SJCRH30 (cell line): ENCODE measurements at regions not wholly inside any gene's neighbourhood (a gene's known extent, or its start where the extent isn't known, plus 50 kb on each side); places are given as distances from the start of the nearest gene placed in this dataset.
A peak's percentile ranks its signal among the peaks of the same experiment; 100 is the strongest.

Experiments
- DNase-seq, 2 experiments: peaks; one replicate each; pipeline ENCODE4 v3.0.0-alpha.2; 2015 to 2020
- H3K27ac ChIP-seq: fragments of 250-450 bp; sonication (Bioruptor Pico); 2 replicates; pipeline ENCODE4 v1.5.1; 2020; ENCODE audit warnings: mild to moderate bottlenecking, moderate library complexity
- H3K27me3 ChIP-seq: fragments of 250-450 bp; sonication (Bioruptor Pico); 2 replicates; pipeline ENCODE4 v1.5.1; 2020; ENCODE audit warnings: mild to moderate bottlenecking, moderate library complexity
- H3K36me3 ChIP-seq: fragments of 250-450 bp; sonication (Bioruptor Pico); 2 replicates; pipeline ENCODE4 v1.5.1; 2020; ENCODE audit warnings: mild to moderate bottlenecking, moderate library complexity
- H3K4me1 ChIP-seq: fragments of 250-450 bp; sonication (Bioruptor Pico); 2 replicates; pipeline ENCODE4 v1.5.1; 2020; ENCODE audit warnings: mild to moderate bottlenecking, moderate library complexity
- H3K4me3 ChIP-seq: fragments of 250-450 bp; sonication (Bioruptor Pico); 2 replicates; pipeline ENCODE4 v1.5.1; 2020; ENCODE audit warnings: mild to moderate bottlenecking, moderate library complexity
- H3K9me3 ChIP-seq: fragments of 250-450 bp; sonication (Bioruptor Pico); replicated peaks from 2 replicates; pipeline ENCODE4 v1.5.1; 2020; ENCODE audit warnings: mild to moderate bottlenecking, moderate library complexity

DNA sequence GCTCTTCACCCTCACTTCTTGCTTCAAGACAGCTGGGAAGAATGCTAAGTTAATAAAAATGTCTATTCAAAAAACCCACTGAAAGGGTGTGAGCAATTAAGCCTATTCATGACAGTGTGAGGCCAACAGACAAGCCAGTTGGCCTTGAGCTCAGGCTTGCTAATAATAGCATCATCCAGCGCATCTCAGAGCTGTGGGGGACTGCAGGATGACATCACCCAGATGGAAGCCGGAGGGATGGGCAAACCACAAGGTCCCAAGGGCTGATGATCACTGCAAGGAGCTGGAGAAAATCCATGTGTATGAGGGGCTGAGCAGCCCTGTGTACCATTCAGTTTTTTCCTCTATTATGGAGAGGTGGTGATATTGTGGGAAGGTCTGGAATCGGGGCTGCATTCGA, 770.4 kb downstream of the TNS3 start:
- H3K4me1 ChIP-seq: peaks cover 19% of the 10 kb centered on the region
- H3K9me3 ChIP-seq: peaks cover 3% of the 10 kb centered on the region; the same call in 1 of the 2 replicates
- no peaks in the 10 kb centered on the region for H3K36me3 ChIP-seq
- peak overlapping the region; percentile 83 for H3K27ac ChIP-seq
- peak overlapping the region; percentile 4; the same call in 1 of the 2 replicates for H3K4me3 ChIP-seq
- no peaks in the 10 kb centered on the region for H3K27me3 ChIP-seq
- peak; percentile 91 to 93 for DNase-seq

DNA sequence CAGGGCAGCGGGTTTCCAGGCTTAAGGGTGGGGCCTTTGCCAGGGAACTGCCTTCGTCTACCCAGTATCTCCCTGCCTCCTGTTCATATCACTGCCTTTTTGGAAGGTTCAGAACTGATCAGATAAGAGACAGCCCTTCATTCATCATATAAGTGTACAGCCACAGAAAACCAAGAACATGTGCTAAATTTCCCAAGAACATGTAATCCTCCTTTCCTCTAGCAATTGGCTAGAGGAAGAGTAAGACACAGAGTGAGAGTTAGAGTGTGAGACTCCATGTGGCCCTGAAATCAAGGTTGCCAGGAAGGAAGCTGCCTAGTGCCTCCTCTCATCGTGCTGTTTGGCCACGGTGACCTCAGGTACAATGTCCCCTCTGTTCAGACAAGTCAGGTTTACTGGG, 770.9 kb downstream of the TNS3 start:
- Histone ChIP-seq H3K27me3 (no peaks in the 10 kb centered on the region), H3K36me3 (no peaks in the 10 kb centered on the region), H3K4me3 (no peak overlapping the region), H3K4me1 (peaks cover 19% of the 10 kb centered on the region), H3K9me3 (no peaks in the 10 kb centered on the region), H3K27ac (peak overlapping the region; percentile 83)
- no peak for DNase-seq

DNA sequence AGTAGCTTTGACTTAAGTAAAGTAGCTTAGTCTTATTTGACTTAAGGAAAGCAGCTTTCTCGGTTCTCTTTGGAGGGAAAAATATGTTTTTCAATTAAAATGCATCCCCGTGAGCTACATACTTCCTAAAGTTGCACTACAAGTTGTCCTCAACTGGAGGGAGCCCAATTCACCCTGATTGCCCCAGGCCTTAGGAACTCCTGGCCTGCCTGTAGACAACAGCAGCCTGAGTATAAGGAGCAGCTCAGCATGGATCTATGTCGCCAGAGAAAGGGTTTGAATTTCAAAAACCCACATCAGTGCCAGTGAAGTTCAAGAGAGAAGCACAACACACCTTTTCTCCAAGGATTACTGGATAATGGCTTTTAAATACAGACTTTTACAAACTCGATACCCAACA, 772.0 kb downstream of the TNS3 start:
- H3K4me1 ChIP-seq: peaks cover 19% of the 10 kb centered on the region
- no peak overlapping the region for H3K27ac ChIP-seq
- no peaks in the 10 kb centered on the region for H3K27me3 ChIP-seq
- no peak for DNase-seq
- no peaks in the 10 kb centered on the region for H3K36me3 ChIP-seq
- H3K4me3 ChIP-seq: no peak overlapping the region
- H3K9me3 ChIP-seq: no peaks in the 10 kb centered on the region

DNA sequence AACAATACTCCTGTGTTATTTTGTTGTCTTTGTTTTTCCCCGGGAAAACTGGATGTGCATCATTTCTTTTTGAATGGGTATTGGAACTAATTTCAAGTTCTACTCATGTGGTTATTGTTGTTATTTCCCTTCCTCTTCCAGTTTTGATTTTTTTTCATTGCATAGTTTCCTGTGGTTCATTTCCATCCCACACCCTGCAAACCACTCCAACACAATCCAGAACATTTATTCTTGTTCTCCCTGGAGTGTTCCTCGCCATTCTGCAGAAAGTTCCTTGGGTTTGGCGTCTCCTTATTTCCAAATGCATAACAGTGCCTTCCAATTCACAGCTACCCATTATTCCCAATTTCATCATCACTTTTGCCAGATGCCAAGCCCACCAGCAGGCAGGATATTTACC, 775.1 kb downstream of the TNS3 start:
- Histone ChIP-seq H3K4me3 (no peak overlapping the region), H3K4me1 (peaks cover 12% of the 10 kb centered on the region), H3K27ac (no peak overlapping the region), H3K9me3 (no peaks in the 10 kb centered on the region; the same call in 1 of the 2 replicates), H3K27me3 (no peaks in the 10 kb centered on the region), H3K36me3 (no peaks in the 10 kb centered on the region)
- DNase-seq: no peak

DNA sequence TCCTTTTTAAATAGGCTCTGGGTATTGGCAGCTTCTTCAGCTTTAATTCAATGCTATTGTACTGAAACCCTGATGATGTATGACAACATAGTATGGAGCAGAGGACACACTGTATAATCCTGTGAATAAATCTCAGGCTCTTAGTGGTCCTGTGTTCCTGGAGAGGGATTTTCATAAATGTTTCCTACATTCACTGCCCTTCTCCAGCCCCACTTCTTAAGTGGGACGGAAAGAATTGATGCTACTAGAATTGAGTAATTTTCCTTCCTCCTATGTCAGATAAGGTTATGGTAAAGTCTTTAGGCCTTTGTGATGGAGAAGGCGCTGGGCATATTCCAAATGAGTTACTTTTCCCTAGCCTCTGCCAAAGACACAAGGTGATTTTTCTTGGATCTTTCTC, 779.4 kb downstream of the TNS3 start:
- H3K9me3 ChIP-seq: no peaks in the 10 kb centered on the region; the same call in 1 of the 2 replicates
- H3K27me3 ChIP-seq: no peaks in the 10 kb centered on the region
- no peak for DNase-seq
- no peaks in the 10 kb centered on the region for H3K36me3 ChIP-seq
- no peak overlapping the region for H3K4me3 ChIP-seq
- no peak overlapping the region for H3K27ac ChIP-seq
- no peaks in the 10 kb centered on the region for H3K4me1 ChIP-seq

DNA sequence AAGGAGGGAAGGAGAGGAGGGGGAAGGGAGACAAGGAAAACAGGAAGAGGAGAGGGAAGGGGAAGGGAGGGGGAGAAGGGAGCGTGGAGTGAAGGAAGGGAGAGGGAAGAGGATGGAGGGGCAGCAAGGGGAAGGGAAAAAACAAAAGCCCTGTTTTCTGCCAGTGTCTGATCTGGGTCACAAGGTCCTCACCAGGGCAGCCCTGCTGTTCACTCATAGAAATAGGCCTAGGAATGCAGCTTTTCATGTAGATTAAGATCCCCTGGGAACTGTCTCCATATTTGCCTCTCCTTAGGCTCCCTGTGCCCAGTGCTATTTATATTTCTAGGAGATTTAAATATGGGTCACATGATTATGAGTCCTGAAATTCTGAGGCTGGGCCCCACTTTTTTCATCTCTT, 790.7 kb downstream of the TNS3 start:
- Histone ChIP-seq H3K36me3 (no peaks in the 10 kb centered on the region), H3K4me1 (no peaks in the 10 kb centered on the region), H3K27ac (no peak overlapping the region), H3K27me3 (no peaks in the 10 kb centered on the region), H3K9me3 (no peaks in the 10 kb centered on the region), H3K4me3 (no peak overlapping the region)
- DNase-seq: no peak

DNA sequence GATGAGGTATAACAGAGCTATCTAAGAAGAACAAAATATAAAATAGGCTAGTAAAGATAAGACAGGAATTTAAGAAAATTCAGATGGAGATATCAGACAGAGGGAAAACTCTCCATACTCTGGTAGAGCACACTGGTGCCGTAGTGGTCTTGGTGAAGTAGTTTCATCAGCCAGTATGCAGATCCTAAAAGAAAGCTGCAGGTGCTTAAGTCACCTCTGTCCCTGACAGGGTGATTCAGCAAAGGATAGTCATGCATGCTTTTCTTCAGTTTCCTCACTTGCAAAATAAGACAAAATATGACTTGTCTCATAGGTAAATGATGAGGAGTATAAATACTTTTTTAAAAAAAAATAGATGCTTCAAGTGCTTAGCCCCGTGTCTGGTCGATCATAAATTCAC, 794.9 kb downstream of the TNS3 start:
- H3K4me3 ChIP-seq: no peak overlapping the region
- no peaks in the 10 kb centered on the region for H3K27me3 ChIP-seq
- no peak overlapping the region for H3K27ac ChIP-seq
- no peak for DNase-seq
- no peaks in the 10 kb centered on the region for H3K9me3 ChIP-seq
- H3K36me3 ChIP-seq: no peaks in the 10 kb centered on the region
- no peaks in the 10 kb centered on the region for H3K4me1 ChIP-seq

DNA sequence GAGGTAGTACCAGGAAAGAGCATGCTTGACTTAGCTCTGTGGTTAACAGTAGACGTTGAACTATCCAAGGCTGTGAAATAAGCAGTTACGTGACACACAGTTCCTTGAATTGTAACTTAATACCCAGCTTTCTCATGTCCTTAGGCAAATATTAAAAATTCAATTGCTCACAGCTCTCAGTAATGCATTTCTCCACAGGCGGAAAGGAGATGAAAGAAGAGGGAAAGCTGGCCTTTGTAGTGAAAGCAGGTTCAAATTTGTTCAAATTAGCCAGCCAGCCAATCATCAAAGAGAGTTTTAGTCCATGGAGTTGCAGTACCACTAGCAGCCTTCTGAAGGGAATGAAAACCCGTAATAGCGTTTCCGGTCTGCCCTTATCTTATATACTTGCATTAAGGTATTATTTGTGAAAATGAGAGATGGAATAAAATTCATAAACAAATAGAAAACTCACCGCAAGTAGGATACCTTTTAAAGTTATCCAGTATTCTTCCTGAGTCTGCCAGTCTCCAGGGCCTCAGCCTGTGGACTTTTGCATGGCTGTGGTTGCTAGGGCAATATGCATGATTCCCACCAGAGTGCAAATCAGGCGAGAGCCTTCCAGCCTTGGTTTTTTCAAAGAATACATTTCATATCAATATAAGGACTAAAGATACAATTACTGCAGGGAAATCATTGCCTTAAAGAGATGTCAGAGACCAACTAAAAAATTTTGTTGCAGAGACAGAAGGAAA, 795.5 kb downstream of the TNS3 start:
- no peak overlapping the region for H3K27ac ChIP-seq
- no peaks in the 10 kb centered on the region for H3K9me3 ChIP-seq
- H3K36me3 ChIP-seq: no peaks in the 10 kb centered on the region
- no peaks in the 10 kb centered on the region for H3K4me1 ChIP-seq
- DNase-seq: peak in 1 of 2 experiments; percentile 13
- H3K27me3 ChIP-seq: no peaks in the 10 kb centered on the region
- no peak overlapping the region for H3K4me3 ChIP-seq

DNA sequence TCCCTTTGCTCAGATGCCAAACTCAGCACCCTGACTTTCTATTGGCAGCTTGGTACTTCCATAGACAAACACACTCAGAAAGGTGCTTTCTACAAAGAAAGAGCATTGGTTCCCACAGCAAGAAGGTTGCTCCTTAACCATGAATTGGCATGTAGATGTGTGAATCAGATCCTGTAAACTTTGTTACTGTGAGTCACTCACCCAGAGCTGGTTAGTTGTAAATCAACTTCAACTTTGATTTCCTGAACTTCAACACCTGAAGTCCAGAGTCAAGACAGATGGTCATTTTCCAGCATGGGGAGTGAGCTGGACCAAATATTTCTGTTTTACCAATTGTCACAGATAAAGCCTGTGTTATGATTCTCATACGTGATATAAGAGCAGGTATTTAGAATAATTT, 797.2 kb downstream of the TNS3 start:
- DNase-seq: no peak
- Histone ChIP-seq H3K4me3 (no peak overlapping the region), H3K27me3 (no peaks in the 10 kb centered on the region), H3K4me1 (no peaks in the 10 kb centered on the region), H3K9me3 (no peaks in the 10 kb centered on the region), H3K36me3 (no peaks in the 10 kb centered on the region), H3K27ac (no peak overlapping the region)

DNA sequence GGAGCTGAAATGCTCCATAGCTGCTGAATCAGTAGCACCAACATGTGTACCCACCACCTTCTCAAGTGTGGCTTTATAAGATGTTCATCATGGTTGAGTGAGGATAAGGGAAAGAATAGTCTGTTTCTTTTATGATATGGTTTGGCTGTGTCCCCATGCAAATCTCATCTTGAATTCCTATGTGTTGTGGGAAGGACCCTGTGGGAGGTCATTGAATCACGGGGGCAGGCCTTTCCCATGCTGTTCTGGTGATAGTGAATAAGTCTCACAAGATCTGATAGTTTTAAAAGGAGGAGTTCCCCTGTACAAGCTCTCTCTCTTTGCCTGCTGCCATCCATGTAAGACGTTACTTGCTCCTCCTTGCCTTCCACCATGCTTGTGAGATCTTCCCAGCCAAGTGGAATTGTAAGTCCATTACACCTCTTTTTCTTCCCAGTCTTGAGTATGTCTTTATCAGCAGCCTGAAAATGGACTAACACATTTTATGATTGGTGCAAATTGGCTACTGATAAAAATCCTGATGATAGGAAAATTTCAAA, 799.9 kb downstream of the TNS3 start:
- no peak overlapping the region for H3K27ac ChIP-seq

DNA sequence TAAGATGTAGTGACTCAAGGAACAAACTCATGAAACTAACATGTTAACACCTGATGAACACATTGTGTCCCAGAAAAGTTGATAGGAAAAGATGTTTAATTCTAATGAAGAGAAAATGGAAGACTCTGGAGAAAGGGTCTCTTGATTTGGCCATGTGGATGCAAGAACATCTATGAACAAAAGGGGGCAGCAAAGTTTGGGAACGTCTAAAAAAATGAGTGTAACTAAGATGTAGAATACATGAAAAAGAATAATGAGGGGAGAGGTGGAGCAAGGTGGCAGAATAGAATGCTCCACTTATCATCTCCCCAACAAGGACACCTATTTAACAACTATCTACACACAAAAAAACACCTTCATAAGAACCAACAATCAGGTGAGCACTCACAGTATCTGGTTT, 805.1 kb downstream of the TNS3 start:
- H3K27ac ChIP-seq: no peak overlapping the region
- no peaks in the 10 kb centered on the region for H3K36me3 ChIP-seq
- DNase-seq: peak in 1 of 2 experiments; percentile 54
- no peaks in the 10 kb centered on the region for H3K4me1 ChIP-seq
- H3K27me3 ChIP-seq: no peaks in the 10 kb centered on the region
- H3K4me3 ChIP-seq: no peak overlapping the region
- H3K9me3 ChIP-seq: no peaks in the 10 kb centered on the region

More for the DNA sequence above, 799.9 kb downstream of the TNS3 start:
- Histone ChIP-seq H3K27me3 (no peaks in the 10 kb centered on the region), H3K36me3 (no peaks in the 10 kb centered on the region), H3K9me3 (no peaks in the 10 kb centered on the region), H3K4me3 (no peak overlapping the region), H3K4me1 (no peaks in the 10 kb centered on the region)
- DNase-seq: no peak

DNA sequence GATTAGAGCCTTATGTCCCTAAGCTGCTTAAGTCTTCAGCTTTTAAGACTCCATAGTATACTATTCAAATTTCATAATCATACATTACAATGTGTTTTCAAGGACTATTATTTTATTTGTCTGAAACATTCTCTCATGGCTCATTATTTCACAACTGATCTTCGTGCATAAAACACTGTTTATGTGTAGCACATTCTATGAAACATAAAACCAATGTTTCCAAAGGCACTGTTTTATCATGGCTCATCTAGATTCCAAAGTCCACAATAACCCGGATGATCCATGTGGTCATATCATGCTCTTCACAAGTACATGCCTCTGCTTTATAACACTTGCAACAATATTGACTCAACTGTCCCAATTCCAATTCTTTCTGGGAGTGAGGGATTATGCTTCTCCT, 806.1 kb downstream of the TNS3 start:
- H3K36me3 ChIP-seq: no peaks in the 10 kb centered on the region
- H3K4me3 ChIP-seq: no peak overlapping the region
- H3K4me1 ChIP-seq: no peaks in the 10 kb centered on the region
- no peaks in the 10 kb centered on the region for H3K9me3 ChIP-seq
- H3K27ac ChIP-seq: no peak overlapping the region
- H3K27me3 ChIP-seq: no peaks in the 10 kb centered on the region
- DNase-seq: no peak

DNA sequence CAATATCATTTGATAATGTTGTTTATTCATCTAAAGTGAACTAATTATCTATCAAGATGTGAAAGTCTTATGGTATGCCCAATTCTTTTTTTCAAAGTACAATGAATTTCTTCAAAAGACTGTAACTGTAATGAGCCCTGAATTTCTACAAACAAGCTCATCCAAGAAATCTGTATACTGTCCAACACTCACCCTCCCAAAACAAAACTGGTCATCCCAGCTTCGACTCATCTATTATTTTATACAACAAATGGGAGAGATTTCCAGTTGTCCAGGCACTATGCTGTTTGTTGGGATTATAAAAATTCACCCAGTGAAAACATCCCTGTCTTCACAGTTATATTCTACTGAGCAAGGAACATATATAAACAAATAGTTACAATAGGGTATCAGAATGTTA, 806.9 kb downstream of the TNS3 start:
- Histone ChIP-seq H3K36me3 (no peaks in the 10 kb centered on the region), H3K4me3 (no peak overlapping the region), H3K27ac (no peak overlapping the region), H3K27me3 (no peaks in the 10 kb centered on the region), H3K4me1 (no peaks in the 10 kb centered on the region), H3K9me3 (no peaks in the 10 kb centered on the region)
- DNase-seq: no peak

DNA sequence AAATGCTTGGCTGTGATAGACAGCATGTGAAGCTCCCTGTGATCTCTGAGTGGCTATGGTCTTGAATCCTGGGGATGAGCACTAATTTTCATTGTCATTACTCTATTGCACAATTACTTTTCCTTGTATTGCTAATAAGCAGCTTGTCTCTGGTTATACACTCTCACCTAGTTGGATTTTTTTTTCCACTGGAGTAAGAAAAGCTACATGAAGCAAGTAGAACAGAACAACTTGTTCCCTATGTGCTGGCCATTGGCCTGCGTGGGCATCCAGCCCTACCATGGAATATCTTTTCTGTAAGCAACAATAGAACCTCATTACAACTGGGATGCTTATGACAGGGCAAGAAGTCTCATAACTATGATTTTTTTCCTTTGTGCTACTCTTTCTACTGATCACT, 807.4 kb downstream of the TNS3 start:
- Histone ChIP-seq H3K27ac (no peak overlapping the region), H3K4me3 (no peak overlapping the region), H3K9me3 (no peaks in the 10 kb centered on the region), H3K4me1 (no peaks in the 10 kb centered on the region), H3K36me3 (no peaks in the 10 kb centered on the region), H3K27me3 (no peaks in the 10 kb centered on the region)
- DNase-seq: no peak

DNA sequence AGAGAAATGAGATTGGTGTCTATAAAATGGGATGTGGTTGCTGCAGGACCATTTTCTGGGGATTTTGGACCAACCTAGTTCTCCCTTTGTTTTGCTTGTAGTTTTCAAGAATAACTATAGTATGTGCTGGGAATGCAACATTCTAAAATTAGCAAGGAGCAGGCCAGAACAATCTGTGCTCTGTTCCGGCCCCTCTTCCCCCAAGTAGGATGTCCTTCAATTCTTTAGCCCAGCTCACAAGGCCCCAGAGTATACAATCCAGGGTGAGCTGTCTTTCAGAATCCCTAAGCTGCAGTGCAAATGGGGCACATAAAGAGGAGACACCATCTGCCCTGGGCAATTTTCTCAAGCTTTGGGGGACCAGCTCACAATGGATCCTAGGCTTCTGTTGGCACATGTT, 809.1 kb downstream of the TNS3 start:
- Histone ChIP-seq H3K9me3 (no peaks in the 10 kb centered on the region; the same call in 1 of the 2 replicates), H3K27ac (no peak overlapping the region), H3K27me3 (no peaks in the 10 kb centered on the region), H3K36me3 (no peaks in the 10 kb centered on the region), H3K4me3 (no peak overlapping the region), H3K4me1 (no peaks in the 10 kb centered on the region)
- no peak for DNase-seq

DNA sequence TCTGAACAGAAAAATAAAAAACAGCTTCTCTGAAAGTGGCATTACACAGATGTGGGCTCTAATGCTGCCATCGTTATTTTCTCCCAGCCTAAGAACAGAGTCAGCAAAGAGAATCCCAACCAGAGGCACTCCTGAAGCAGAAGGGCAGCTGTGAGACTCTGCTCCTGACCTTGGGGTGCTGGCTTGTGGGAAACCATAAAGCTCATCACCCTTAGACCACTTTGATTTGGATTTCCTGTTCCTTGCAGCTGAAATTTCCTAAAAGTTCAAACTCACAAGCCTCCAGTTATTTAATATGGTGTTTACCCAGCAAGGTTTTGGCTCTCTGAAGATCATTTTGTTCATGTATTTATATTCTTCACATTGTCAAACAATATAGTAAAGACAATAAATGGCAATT, 814.8 kb downstream of the TNS3 start:
- no peak overlapping the region for H3K27ac ChIP-seq
- no peak overlapping the region for H3K4me3 ChIP-seq
- no peaks in the 10 kb centered on the region; the same call in 1 of the 2 replicates for H3K9me3 ChIP-seq
- H3K27me3 ChIP-seq: no peaks in the 10 kb centered on the region
- peaks cover 15% of the 10 kb centered on the region for H3K4me1 ChIP-seq
- H3K36me3 ChIP-seq: no peaks in the 10 kb centered on the region
- DNase-seq: no peak
